CD8-positive, alpha-beta memory T cell (primary cell): ENCODE measurements at regions not wholly inside any gene's neighbourhood (a gene's known extent, or its start where the extent isn't known, plus 50 kb on each side); places are given as distances from the start of the nearest gene placed in this dataset.

Experiments
- CTCF ChIA-PET: fragments of 350-600 bp; sonication (Branson Sonifier 250); formaldehyde crosslinking; loops from one replicate; lab custom pipeline; 2021; ENCODE audit warnings: antibody characterized with exemption; lab: Charles Lee
- POLR2A ChIA-PET: fragments of 350-600 bp; sonication (Branson Sonifier 250); formaldehyde crosslinking; loops from one replicate; lab custom pipeline; 2021; ENCODE audit warnings: antibody characterized with exemption; lab: Charles Lee
- DNase-seq, 5 donors: peaks; one replicate each; pipeline versions ENCODE4 v3.0.0 to v3.0.0-alpha.2; 2020 to 2022; ENCODE audit warnings: mixed read lengths in 1 of 5
- H3K27ac ChIP-seq: one replicate; pipeline ENCODE4 v1.7.0; 2013; ENCODE audit warnings: low read depth, mild to moderate bottlenecking, low read length, moderate library complexity
- H3K27me3 ChIP-seq: 2 replicates; pipeline ENCODE4 v1.7.0; 2013; ENCODE audit warnings: low read length, mild to moderate bottlenecking; ENCODE audit not compliant: insufficient read depth, poor library complexity, severe bottlenecking
- H3K36me3 ChIP-seq: 2 replicates; pipeline ENCODE4 v1.7.0; 2013; ENCODE audit warnings: mild to moderate bottlenecking, low read length, moderate library complexity; ENCODE audit not compliant: insufficient read depth
- H3K4me1 ChIP-seq: 2 replicates; pipeline ENCODE4 v1.7.0; 2013; ENCODE audit warnings: mild to moderate bottlenecking, low read length, moderate library complexity; ENCODE audit not compliant: insufficient read depth
- H3K4me3 ChIP-seq: 2 replicates; pipeline ENCODE4 v1.7.0; 2013; ENCODE audit warnings: mild to moderate bottlenecking, low read length
- H3K9me3 ChIP-seq: 2 replicates; pipeline ENCODE4 v1.7.0; 2013; ENCODE audit warnings: mild to moderate bottlenecking, low read length
- H3K27ac Mint-ChIP-seq, 8 donors: one replicate each; pipeline ENCODE4 v1.8.0; 2020 to 2021; ENCODE audit warnings: mixed read lengths in 8 of 8, mild to moderate bottlenecking in 6 of 8, inconsistent platforms in 3 of 8, moderate library complexity in 3 of 8
- H3K27me3 Mint-ChIP-seq, 2 donors: one replicate each; pipeline ENCODE4 v1.8.0; 2020 to 2021; ENCODE audit warnings: mixed read lengths in 2 of 2, mild to moderate bottlenecking in 1 of 2, moderate library complexity in 1 of 2
- H3K36me3 Mint-ChIP-seq, 3 donors: one replicate each; pipeline ENCODE4 v1.8.0; 2020 to 2021; ENCODE audit warnings: mixed read lengths in 3 of 3, inconsistent platforms in 1 of 3, mild to moderate bottlenecking in 1 of 3
- H3K4me1 Mint-ChIP-seq, 3 donors: one replicate each; pipeline ENCODE4 v1.8.0; 2020 to 2021; ENCODE audit warnings: mixed read lengths in 3 of 3, inconsistent platforms in 1 of 3, mild to moderate bottlenecking in 1 of 3
- H3K4me3 Mint-ChIP-seq, 7 donors: one replicate each; pipeline ENCODE4 v1.8.0; 2020 to 2021; ENCODE audit warnings: mixed read lengths in 7 of 7, mild to moderate bottlenecking in 6 of 7, moderate library complexity in 4 of 7, inconsistent platforms in 2 of 7
- H3K9me3 Mint-ChIP-seq, 5 donors: one replicate each; pipeline ENCODE4 v1.8.0; 2020 to 2022; ENCODE audit warnings: mixed read lengths in 5 of 5, mild to moderate bottlenecking in 3 of 5, moderate library complexity in 2 of 5, inconsistent platforms in 1 of 5

GRCh38 chr4:35250331-35250730 lies 994.0 kb downstream of the ARAP2 start:
- H3K27me3 Mint-ChIP-seq = no peaks in the 10 kb centered on the region
- no peaks in the 10 kb centered on the region for H3K36me3 Mint-ChIP-seq
- H3K9me3 ChIP-seq = no peaks in the 10 kb centered on the region
- DNase-seq = no peak
- no peak overlapping the region for H3K27ac Mint-ChIP-seq
- H3K27me3 ChIP-seq = no peaks in the 10 kb centered on the region
- H3K9me3 Mint-ChIP-seq = no peaks in the 10 kb centered on the region
- no peaks in the 10 kb centered on the region for H3K36me3 ChIP-seq
- POLR2A ChIA-PET = no interaction called here
- no peak overlapping the region for H3K4me3 Mint-ChIP-seq
- no peak overlapping the region for H3K27ac ChIP-seq
- H3K4me1 Mint-ChIP-seq = no peaks in the 10 kb centered on the region
- no peak overlapping the region for H3K4me3 ChIP-seq
- CTCF ChIA-PET = no interaction called here
- H3K4me1 ChIP-seq = no peaks in the 10 kb centered on the region

- H3K27ac Mint-ChIP-seq = no peak overlapping the region
- Histone ChIP-seq H3K36me3 (no peaks in the 10 kb centered on the region), H3K27ac (no peak overlapping the region), H3K27me3 (no peaks in the 10 kb centered on the region), H3K4me1 (no peaks in the 10 kb centered on the region), H3K9me3 (no peaks in the 10 kb centered on the region), H3K4me3 (no peak overlapping the region)
- H3K36me3 Mint-ChIP-seq = no peaks in the 10 kb centered on the region
- DNase-seq = no peak
- H3K4me1 Mint-ChIP-seq = no peaks in the 10 kb centered on the region
- no peak overlapping the region for H3K4me3 Mint-ChIP-seq
- no peaks in the 10 kb centered on the region for H3K27me3 Mint-ChIP-seq
- POLR2A ChIA-PET = no interaction called here
- no peaks in the 10 kb centered on the region for H3K9me3 Mint-ChIP-seq
- CTCF ChIA-PET = no interaction called here
Measured at GRCh38 chr4:35250761-35251160, 993.6 kb downstream of the ARAP2 start.

GRCh38 chr4:35252071-35252470 lies 992.2 kb downstream of the ARAP2 start:
- no peaks in the 10 kb centered on the region for H3K4me1 Mint-ChIP-seq
- Histone ChIP-seq H3K27ac (no peak overlapping the region), H3K4me3 (no peak overlapping the region), H3K36me3 (no peaks in the 10 kb centered on the region), H3K27me3 (no peaks in the 10 kb centered on the region), H3K4me1 (no peaks in the 10 kb centered on the region), H3K9me3 (no peaks in the 10 kb centered on the region)
- H3K4me3 Mint-ChIP-seq = no peak overlapping the region
- ChIA-PET CTCF (no interaction called here), POLR2A (no interaction called here)
- H3K36me3 Mint-ChIP-seq = no peaks in the 10 kb centered on the region
- no peak overlapping the region for H3K27ac Mint-ChIP-seq
- no peaks in the 10 kb centered on the region for H3K9me3 Mint-ChIP-seq
- no peaks in the 10 kb centered on the region for H3K27me3 Mint-ChIP-seq
- DNase-seq = no peak

GRCh38 chr4:35252866-35253265 lies 991.4 kb downstream of the ARAP2 start:
- Histone ChIP-seq H3K4me3 (no peak overlapping the region), H3K9me3 (no peaks in the 10 kb centered on the region), H3K27me3 (no peaks in the 10 kb centered on the region), H3K27ac (no peak overlapping the region), H3K36me3 (no peaks in the 10 kb centered on the region), H3K4me1 (no peaks in the 10 kb centered on the region)
- H3K9me3 Mint-ChIP-seq = peaks cover 0 to 2% (median 0%) of the 10 kb centered on the region in 5 donors
- no peaks in the 10 kb centered on the region for H3K4me1 Mint-ChIP-seq
- H3K27me3 Mint-ChIP-seq = no peaks in the 10 kb centered on the region
- no peak for DNase-seq
- ChIA-PET CTCF (no interaction called here), POLR2A (no interaction called here)
- no peak overlapping the region for H3K4me3 Mint-ChIP-seq
- no peak overlapping the region for H3K27ac Mint-ChIP-seq
- H3K36me3 Mint-ChIP-seq = no peaks in the 10 kb centered on the region

GRCh38 chr4:35253331-35253730 lies 991.0 kb downstream of the ARAP2 start:
- H3K27ac Mint-ChIP-seq = no peak overlapping the region
- H3K27me3 ChIP-seq = no peaks in the 10 kb centered on the region
- H3K36me3 Mint-ChIP-seq = no peaks in the 10 kb centered on the region
- no peak overlapping the region for H3K4me3 Mint-ChIP-seq
- H3K4me1 Mint-ChIP-seq = no peaks in the 10 kb centered on the region
- no peaks in the 10 kb centered on the region for H3K4me1 ChIP-seq
- no peak for DNase-seq
- no peak overlapping the region for H3K4me3 ChIP-seq
- H3K27me3 Mint-ChIP-seq = no peaks in the 10 kb centered on the region
- ChIA-PET POLR2A (no interaction called here), CTCF (no interaction called here)
- no peaks in the 10 kb centered on the region for H3K36me3 ChIP-seq
- peaks cover 0 to 2% (median 0%) of the 10 kb centered on the region in 5 donors for H3K9me3 Mint-ChIP-seq
- H3K27ac ChIP-seq = no peak overlapping the region
- no peaks in the 10 kb centered on the region for H3K9me3 ChIP-seq

- H3K27me3 ChIP-seq = no peaks in the 10 kb centered on the region
- Mint-ChIP-seq H3K27ac (no peak overlapping the region), H3K36me3 (no peaks in the 10 kb centered on the region), H3K27me3 (no peaks in the 10 kb centered on the region), H3K4me1 (no peaks in the 10 kb centered on the region), H3K9me3 (peaks cover 0 to 5% (median 0%) of the 10 kb centered on the region in 5 donors), H3K4me3 (no peak overlapping the region)
- no peaks in the 10 kb centered on the region for H3K9me3 ChIP-seq
- no peak overlapping the region for H3K4me3 ChIP-seq
- CTCF ChIA-PET = no interaction called here
- no peak overlapping the region for H3K27ac ChIP-seq
- DNase-seq = no peak
- no peaks in the 10 kb centered on the region for H3K4me1 ChIP-seq
- no peaks in the 10 kb centered on the region for H3K36me3 ChIP-seq
- POLR2A ChIA-PET = no interaction called here
Measured at GRCh38 chr4:35286434-35286833, 957.9 kb downstream of the ARAP2 start.

GRCh38 chr4:35300996-35301774 lies 943.1 kb downstream of the ARAP2 start:
- H3K27me3 Mint-ChIP-seq = no peaks in the 10 kb centered on the region
- no peaks in the 10 kb centered on the region for H3K27me3 ChIP-seq
- CTCF ChIA-PET = no interaction called here
- H3K27ac Mint-ChIP-seq = peak overlapping the region in 1 of 8 donors; percentile 2
- no peak overlapping the region for H3K4me3 ChIP-seq
- no peaks in the 10 kb centered on the region for H3K4me1 Mint-ChIP-seq
- POLR2A ChIA-PET = no interaction called here
- no peaks in the 10 kb centered on the region for H3K36me3 Mint-ChIP-seq
- no peaks in the 10 kb centered on the region for H3K36me3 ChIP-seq
- H3K4me3 Mint-ChIP-seq = no peak overlapping the region
- no peak for DNase-seq
- H3K27ac ChIP-seq = no peak overlapping the region
- H3K4me1 ChIP-seq = no peaks in the 10 kb centered on the region
- H3K9me3 ChIP-seq = no peaks in the 10 kb centered on the region
- H3K9me3 Mint-ChIP-seq = no peaks in the 10 kb centered on the region

GRCh38 chr4:35315419-35315818 lies 928.9 kb downstream of the ARAP2 start:
- no peaks in the 10 kb centered on the region for H3K27me3 Mint-ChIP-seq
- no peak overlapping the region for H3K4me3 Mint-ChIP-seq
- no peaks in the 10 kb centered on the region for H3K27me3 ChIP-seq
- peaks cover 0 to 5% (median 3%) of the 10 kb centered on the region in 5 donors for H3K9me3 Mint-ChIP-seq
- no peak overlapping the region for H3K27ac ChIP-seq
- no peak for DNase-seq
- no peaks in the 10 kb centered on the region for H3K4me1 ChIP-seq
- POLR2A ChIA-PET = no interaction called here
- no peak overlapping the region for H3K27ac Mint-ChIP-seq
- no peaks in the 10 kb centered on the region for H3K36me3 ChIP-seq
- no peaks in the 10 kb centered on the region for H3K9me3 ChIP-seq
- H3K36me3 Mint-ChIP-seq = no peaks in the 10 kb centered on the region
- CTCF ChIA-PET = no interaction called here
- H3K4me3 ChIP-seq = no peak overlapping the region
- H3K4me1 Mint-ChIP-seq = no peaks in the 10 kb centered on the region
